ENCODE measurements at regions not wholly inside any gene's neighbourhood (a gene's known extent, or its start where the extent isn't known, plus 50 kb on each side); places are given as distances from the start of the nearest gene placed in this dataset.

- TF ChIP-seq CTCF (IDR thresholded peaks at IDR 0.05) (no peak), POLR2AphosphoS5 (IDR thresholded peaks at IDR 0.05; ENCODE audit: low read depth, low read length) (no peak), SIN3A (IDR thresholded peaks at IDR 0.05; ENCODE audit: borderline replicate concordance, insufficient read depth, low read depth, low read length) (no peak)
These were observed 94.2 kb upstream of the FAT3 start for GRCh38 chr11:92130421-92130831.
